DOHH2 (cell line): ENCODE measurements at regions not wholly inside any gene's neighbourhood (a gene's known extent, or its start where the extent isn't known, plus 50 kb on each side); places are given as distances from the start of the nearest gene placed in this dataset.

ENCODE experiments used
- H3F3A ChIP-seq: fragments of 200-600 bp; sonication (generic), shearing (Covaris generic); 2 replicates; pipeline ENCODE4 v1.6.0; 2016; ENCODE audit warnings: antibody characterized with exemption, mild to moderate bottlenecking; ENCODE audit not compliant: control insufficient read depth, insufficient read depth
- H3K27ac ChIP-seq: fragments of 200-600 bp; sonication (generic); 2 replicates; pipeline ENCODE4 v1.5.1; 2014; ENCODE audit warnings: low read depth, mild to moderate bottlenecking, low read length, moderate library complexity
- H3K27me3 ChIP-seq: fragments of 200-600 bp; sonication (generic); 2 replicates; pipeline ENCODE4 v1.6.1; 2014; ENCODE audit warnings: mild to moderate bottlenecking, low read length, mixed read lengths; ENCODE audit not compliant: control insufficient read depth
- H3K36me3 ChIP-seq: fragments of 200-600 bp; sonication (generic); 2 replicates; pipeline ENCODE4 v1.6.1; 2014; ENCODE audit warnings: mild to moderate bottlenecking, low read length, moderate library complexity, mixed read lengths; ENCODE audit not compliant: control insufficient read depth
- H3K4me1 ChIP-seq: fragments of 200-600 bp; sonication (generic); 2 replicates; pipeline ENCODE4 v1.6.1; 2014; ENCODE audit warnings: mild to moderate bottlenecking, low read length, mixed read lengths; ENCODE audit not compliant: control insufficient read depth
- H3K4me2 ChIP-seq: fragments of 200-600 bp; sonication (generic); 2 replicates; pipeline ENCODE4 v1.6.0; 2014; ENCODE audit warnings: mild to moderate bottlenecking, low read length, moderate library complexity
- H3K4me3 ChIP-seq: fragments of 200-600 bp; sonication (generic); 2 replicates; pipeline ENCODE4 v1.5.1; 2014; ENCODE audit warnings: mild to moderate bottlenecking, low read length, mixed read lengths
- H3K79me2 ChIP-seq: fragments of 200-600 bp; sonication (generic); 2 replicates; pipeline ENCODE4 v1.6.1; 2014; ENCODE audit warnings: mild to moderate bottlenecking, low read length, mixed read lengths; ENCODE audit not compliant: control insufficient read depth
- H3K9me2 ChIP-seq: fragments of 200-600 bp; sonication (generic); replicated peaks from 2 replicates; pipeline ENCODE4 v1.6.1; 2014; ENCODE audit warnings: mild to moderate bottlenecking, low read length, mixed read lengths; ENCODE audit not compliant: control insufficient read depth
- H3K9me3 ChIP-seq: fragments of 200-600 bp; sonication (generic); 2 replicates; pipeline ENCODE4 v1.6.1; 2014; ENCODE audit warnings: antibody characterized with exemption, low read length, mixed read lengths; ENCODE audit not compliant: control insufficient read depth, insufficient read depth
- H4K20me1 ChIP-seq: fragments of 200-600 bp; sonication (generic); 2 replicates; pipeline ENCODE4 v1.6.0; 2014; ENCODE audit warnings: low read depth, mild to moderate bottlenecking, antibody characterized with exemption, low read length, moderate library complexity; ENCODE audit not compliant: control insufficient read depth, insufficient read depth
- EZH2phosphoT487 ChIP-seq: fragments of 200-600 bp; sonication (generic); IDR thresholded peaks from 2 replicates; pipeline ENCODE4 v1.6.1; 2017; ENCODE audit warnings: borderline replicate concordance, mild to moderate bottlenecking, antibody characterized with exemption, low read length, moderate library complexity, mixed read lengths
- TF ChIP-seq, protein P1 (sequence below): fragments of 200-600 bp; sonication (generic); IDR thresholded peaks from one replicate; pipeline ENCODE4 v1.5.1; 2014; ENCODE audit warnings: antibody characterized with exemption, mild to moderate bottlenecking, low read depth, low read length; ENCODE audit not compliant: poor library complexity, severe bottlenecking

- no peaks in the 10 kb centered on the region for H3F3A ChIP-seq
- H3K9me2 ChIP-seq: no peaks in the 10 kb centered on the region
- TF ChIP-seq EZH2phosphoT487: no peak
- TF ChIP-seq, protein P1, sequence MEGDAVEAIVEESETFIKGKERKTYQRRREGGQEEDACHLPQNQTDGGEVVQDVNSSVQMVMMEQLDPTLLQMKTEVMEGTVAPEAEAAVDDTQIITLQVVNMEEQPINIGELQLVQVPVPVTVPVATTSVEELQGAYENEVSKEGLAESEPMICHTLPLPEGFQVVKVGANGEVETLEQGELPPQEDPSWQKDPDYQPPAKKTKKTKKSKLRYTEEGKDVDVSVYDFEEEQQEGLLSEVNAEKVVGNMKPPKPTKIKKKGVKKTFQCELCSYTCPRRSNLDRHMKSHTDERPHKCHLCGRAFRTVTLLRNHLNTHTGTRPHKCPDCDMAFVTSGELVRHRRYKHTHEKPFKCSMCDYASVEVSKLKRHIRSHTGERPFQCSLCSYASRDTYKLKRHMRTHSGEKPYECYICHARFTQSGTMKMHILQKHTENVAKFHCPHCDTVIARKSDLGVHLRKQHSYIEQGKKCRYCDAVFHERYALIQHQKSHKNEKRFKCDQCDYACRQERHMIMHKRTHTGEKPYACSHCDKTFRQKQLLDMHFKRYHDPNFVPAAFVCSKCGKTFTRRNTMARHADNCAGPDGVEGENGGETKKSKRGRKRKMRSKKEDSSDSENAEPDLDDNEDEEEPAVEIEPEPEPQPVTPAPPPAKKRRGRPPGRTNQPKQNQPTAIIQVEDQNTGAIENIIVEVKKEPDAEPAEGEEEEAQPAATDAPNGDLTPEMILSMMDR: no peak
- no peaks in the 10 kb centered on the region for H3K4me1 ChIP-seq
- H3K27ac ChIP-seq: no peak overlapping the region
- H4K20me1 ChIP-seq: no peaks in the 10 kb centered on the region
- H3K9me3 ChIP-seq: no peaks in the 10 kb centered on the region
- no peaks in the 10 kb centered on the region for H3K36me3 ChIP-seq
- no peak overlapping the region for H3K4me3 ChIP-seq
- H3K27me3 ChIP-seq: no peaks in the 10 kb centered on the region
- no peak overlapping the region for H3K4me2 ChIP-seq
- H3K79me2 ChIP-seq: no peaks in the 10 kb centered on the region
These were observed 82.4 kb downstream of the BLID start for GRCh38 chr11:122033631-122034030.

DNA sequence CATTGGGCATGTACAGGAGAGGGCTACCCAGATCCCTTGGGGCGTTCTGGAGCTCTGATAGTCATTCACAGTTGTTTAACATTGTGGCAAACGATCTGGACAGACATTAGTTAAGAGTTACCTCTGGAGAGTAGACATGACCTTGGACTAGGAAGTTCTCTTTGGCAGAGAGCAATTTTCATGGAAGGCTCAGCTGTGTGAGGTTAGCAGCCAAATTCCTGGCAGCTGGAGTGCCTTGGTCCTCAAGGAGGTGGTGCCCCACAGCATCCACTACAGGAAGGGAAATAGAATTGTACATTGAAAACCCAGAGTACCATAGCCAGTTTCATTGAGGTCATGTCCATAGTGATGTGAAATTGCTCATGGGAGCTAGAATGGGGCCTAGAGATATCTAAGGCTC lies 82.8 kb downstream of the BLID start:
- TF ChIP-seq EZH2phosphoT487: no peak
- TF ChIP-seq, protein P1: no peak
- Histone ChIP-seq H3K27me3 (no peaks in the 10 kb centered on the region), H3K9me3 (no peaks in the 10 kb centered on the region), H3F3A (no peaks in the 10 kb centered on the region), H4K20me1 (no peaks in the 10 kb centered on the region), H3K79me2 (no peaks in the 10 kb centered on the region), H3K4me3 (no peak overlapping the region), H3K4me1 (no peaks in the 10 kb centered on the region), H3K36me3 (no peaks in the 10 kb centered on the region), H3K27ac (no peak overlapping the region), H3K4me2 (no peak overlapping the region), H3K9me2 (no peaks in the 10 kb centered on the region)

DNA sequence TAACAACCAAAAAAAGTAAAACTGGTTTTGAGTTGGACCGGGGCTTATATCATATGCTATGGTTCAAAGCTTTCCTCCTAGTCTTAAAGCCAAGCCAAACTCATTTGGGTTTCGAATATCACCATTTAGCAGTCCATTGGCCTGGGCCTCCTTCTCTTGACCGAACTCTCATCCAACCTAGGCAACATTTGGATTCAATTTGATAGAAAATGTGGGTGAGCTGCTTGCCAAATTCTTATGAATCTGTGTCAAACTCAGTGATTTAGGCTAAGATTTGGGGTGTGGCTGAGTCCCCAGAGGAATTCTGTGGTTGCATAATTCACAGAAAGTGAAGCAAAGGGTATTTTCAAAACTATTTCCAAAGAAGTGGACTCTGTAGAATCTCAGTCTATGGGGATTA lies 83.7 kb downstream of the BLID start:
- Histone ChIP-seq H3K4me3 (no peak overlapping the region), H3K79me2 (no peaks in the 10 kb centered on the region), H3F3A (no peaks in the 10 kb centered on the region), H3K9me2 (no peaks in the 10 kb centered on the region), H3K27ac (no peak overlapping the region), H3K27me3 (no peaks in the 10 kb centered on the region), H3K4me2 (no peak overlapping the region), H4K20me1 (no peaks in the 10 kb centered on the region), H3K36me3 (no peaks in the 10 kb centered on the region), H3K4me1 (no peaks in the 10 kb centered on the region), H3K9me3 (no peaks in the 10 kb centered on the region)
- TF ChIP-seq, protein P1: no peak
- TF ChIP-seq EZH2phosphoT487: no peak

DNA sequence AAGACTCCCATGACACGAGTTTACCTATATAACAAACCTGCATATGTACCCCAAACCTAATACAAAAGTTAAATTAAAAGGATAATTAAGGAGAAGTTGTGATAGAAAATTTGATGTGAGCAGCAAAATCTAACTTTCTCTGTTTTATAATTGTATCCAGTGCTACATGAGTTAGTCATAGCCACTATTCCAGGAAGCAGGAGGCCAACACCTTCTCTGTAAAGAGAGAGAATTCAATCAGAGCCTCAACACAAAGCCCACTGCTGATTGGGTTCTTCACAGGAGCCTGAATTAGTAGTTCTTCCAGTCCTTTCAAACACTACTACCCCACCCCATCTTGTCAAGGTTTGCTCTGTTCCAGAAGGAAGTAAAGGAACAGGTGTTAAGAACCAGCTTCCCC lies 84.2 kb downstream of the BLID start:
- Histone ChIP-seq H3K4me1 (no peaks in the 10 kb centered on the region), H3K79me2 (no peaks in the 10 kb centered on the region), H4K20me1 (no peaks in the 10 kb centered on the region), H3K4me2 (no peak overlapping the region), H3K36me3 (no peaks in the 10 kb centered on the region), H3K9me3 (no peaks in the 10 kb centered on the region), H3K9me2 (no peaks in the 10 kb centered on the region), H3F3A (no peaks in the 10 kb centered on the region), H3K27ac (no peak overlapping the region), H3K27me3 (no peaks in the 10 kb centered on the region), H3K4me3 (no peak overlapping the region)
- TF ChIP-seq, protein P1: no peak
- no peak for TF ChIP-seq EZH2phosphoT487
